Activated CD8-positive, alpha-beta memory T cell treated with anti-CD3 and anti-CD28 coated beads, Interleukin-2, amount 50 U/mL, for 24 hours (primary cell): ENCODE measurements at regions not wholly inside any gene's neighbourhood (a gene's known extent, or its start where the extent isn't known, plus 50 kb on each side); places are given as distances from the start of the nearest gene placed in this dataset.

ENCODE experiments used
- DNase-seq: peaks from one replicate; pipeline ENCODE4 v3.0.0-alpha.2; 2020; ENCODE audit errors: extremely low read depth

- DNase-seq = no peak
Observed at GRCh38 chr1:43008115-43009060, 49.7 kb upstream of the SLC2A1 start.
